Transverse colon (tissue), 4 donors: ENCODE measurements at regions not wholly inside any gene's neighbourhood (a gene's known extent, or its start where the extent isn't known, plus 50 kb on each side); places are given as distances from the start of the nearest gene placed in this dataset.

Experiments used
- EP300 ChIP-seq: sonication (generic); formaldehyde crosslinking; IDR thresholded peaks from one replicate; pipeline ENCODE4 v1.6.1; 2017; ENCODE audit warnings: antibody characterized with exemption, low read depth
- POLR2A ChIP-seq: fragments of 450-650 bp; IDR thresholded peaks from one replicate; pipeline ENCODE4 v1.6.1; 2016; ENCODE audit warnings: antibody characterized with exemption, mild to moderate bottlenecking, moderate library complexity
- POLR2AphosphoS5 ChIP-seq, 3 donors: sonication (generic); formaldehyde crosslinking; IDR thresholded peaks; one replicate each; pipeline ENCODE4 v1.6.1; 2016; ENCODE audit warnings: antibody characterized with exemption in 3 of 3
- TF ChIP-seq, protein P1 (sequence below), 5 experiments: fragments of 200-600 bp in 3 of 5; fragments of 450-650 bp in 2 of 5; sonication (generic) in 3 of 5; IDR thresholded peaks; 1 replicate in 2 of 5; 2 replicates in 3 of 5; pipeline ENCODE4 v1.5.1; 2016 to 2017; ENCODE audit warnings: antibody characterized with exemption in 5 of 5, inconsistent platforms in 3 of 5, mild to moderate bottlenecking in 2 of 5, moderate library complexity in 1 of 5

DNA sequence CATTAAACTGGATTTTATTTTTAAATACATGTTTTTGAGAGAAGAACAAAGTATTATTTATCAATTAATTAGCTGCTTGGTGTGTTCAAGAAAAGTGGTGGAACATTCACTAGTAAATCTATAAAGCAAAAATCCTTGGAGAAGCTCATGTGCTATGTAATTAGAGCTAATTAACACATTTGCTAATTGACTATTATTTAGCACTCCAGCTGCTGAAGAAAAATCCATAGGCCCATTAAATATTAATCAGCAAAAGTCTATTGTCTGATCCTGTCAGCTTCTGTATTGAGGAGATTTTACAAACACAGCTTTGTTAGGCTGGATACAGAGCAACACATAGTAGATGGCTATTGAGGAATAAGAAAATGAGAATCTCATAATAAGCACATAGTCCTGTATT lies 336.1 kb downstream of the RBM43 start:
- TF ChIP-seq POLR2AphosphoS5 (IDR thresholded peaks at IDR 0.05) (no peak), POLR2A (no peak), EP300 (no peak)
- TF ChIP-seq, protein P1, sequence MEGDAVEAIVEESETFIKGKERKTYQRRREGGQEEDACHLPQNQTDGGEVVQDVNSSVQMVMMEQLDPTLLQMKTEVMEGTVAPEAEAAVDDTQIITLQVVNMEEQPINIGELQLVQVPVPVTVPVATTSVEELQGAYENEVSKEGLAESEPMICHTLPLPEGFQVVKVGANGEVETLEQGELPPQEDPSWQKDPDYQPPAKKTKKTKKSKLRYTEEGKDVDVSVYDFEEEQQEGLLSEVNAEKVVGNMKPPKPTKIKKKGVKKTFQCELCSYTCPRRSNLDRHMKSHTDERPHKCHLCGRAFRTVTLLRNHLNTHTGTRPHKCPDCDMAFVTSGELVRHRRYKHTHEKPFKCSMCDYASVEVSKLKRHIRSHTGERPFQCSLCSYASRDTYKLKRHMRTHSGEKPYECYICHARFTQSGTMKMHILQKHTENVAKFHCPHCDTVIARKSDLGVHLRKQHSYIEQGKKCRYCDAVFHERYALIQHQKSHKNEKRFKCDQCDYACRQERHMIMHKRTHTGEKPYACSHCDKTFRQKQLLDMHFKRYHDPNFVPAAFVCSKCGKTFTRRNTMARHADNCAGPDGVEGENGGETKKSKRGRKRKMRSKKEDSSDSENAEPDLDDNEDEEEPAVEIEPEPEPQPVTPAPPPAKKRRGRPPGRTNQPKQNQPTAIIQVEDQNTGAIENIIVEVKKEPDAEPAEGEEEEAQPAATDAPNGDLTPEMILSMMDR (IDR thresholded peaks at IDR 0.05) = no peak
